GM19438 (cell line): ENCODE measurements at regions not wholly inside any gene's neighbourhood (a gene's known extent, or its start where the extent isn't known, plus 50 kb on each side); places are given as distances from the start of the nearest gene placed in this dataset.
"Not testable (repeated sequence)": the region's sequence is repeated elsewhere in the genome, so short reads cannot be mapped to it uniquely, and the experiment has no call there.

ENCODE experiments used
- ATAC-seq: cut with Tn5 transposase; IDR thresholded peaks from one replicate; pipeline ENCODE4 v1.9.1; 2021; ENCODE audit warnings: low read depth; ENCODE audit not compliant: unreplicated experiment

DNA sequence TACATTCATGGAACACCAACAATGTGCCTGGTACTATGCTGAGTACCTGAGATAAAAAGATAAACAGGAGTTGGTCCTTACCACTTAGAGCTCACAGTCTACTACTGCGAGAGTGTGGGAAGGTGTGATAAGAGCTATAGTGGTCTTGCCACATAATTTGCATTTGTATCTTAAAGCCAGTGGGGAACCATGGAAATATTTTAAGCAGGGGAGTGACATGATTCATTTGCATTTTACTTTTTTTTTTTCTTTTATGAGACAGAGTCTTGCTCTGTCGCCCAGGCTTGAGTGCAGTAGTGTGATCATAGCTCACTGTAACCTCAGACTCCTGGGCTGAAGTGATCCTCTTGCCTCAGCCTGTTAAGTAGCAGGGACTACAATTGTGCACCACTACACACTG is 53.6 kb downstream of the SRGAP2 start:
- peak; percentile 81 for ATAC-seq

DNA sequence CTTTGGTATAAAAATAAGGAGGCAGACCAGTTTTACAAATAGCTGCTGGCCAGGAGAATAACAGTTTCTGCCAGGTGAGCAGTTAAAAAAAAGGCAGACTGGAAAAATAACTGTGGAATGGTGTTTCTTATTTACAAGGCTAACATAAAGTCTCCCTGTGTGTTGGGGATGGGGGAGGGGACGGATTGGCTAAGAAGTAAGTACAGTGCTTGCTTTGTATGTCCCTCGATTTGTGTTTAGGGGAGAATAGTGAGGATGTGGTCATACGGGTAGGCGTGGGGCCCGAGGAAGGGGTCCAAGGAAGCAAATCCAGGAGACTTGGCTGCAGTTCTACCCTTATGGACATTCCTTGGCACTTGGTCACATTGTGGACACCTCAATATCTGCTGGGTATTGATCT is 58.1 kb downstream of the SRGAP2 start:
- not testable (repeated sequence) for ATAC-seq

DNA sequence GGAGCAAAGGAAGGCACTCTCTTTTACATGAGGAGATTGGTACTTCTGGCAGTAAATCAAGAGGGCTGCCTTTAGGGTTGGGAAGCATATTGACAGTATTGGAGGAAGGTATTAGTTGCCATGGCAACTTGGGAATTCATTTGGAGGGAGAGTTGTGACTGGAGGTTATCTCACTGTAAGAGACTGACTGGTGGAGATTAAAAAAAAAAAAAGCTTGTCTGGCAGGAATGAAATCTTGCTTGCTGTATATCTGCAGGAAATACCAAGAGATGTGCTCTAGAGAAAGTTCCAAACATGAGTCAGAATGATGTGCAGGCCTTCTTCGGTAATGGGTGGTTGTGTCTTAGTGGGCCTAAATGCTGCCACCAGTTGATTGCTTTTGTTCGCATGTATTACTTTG is 59.1 kb downstream of the SRGAP2 start:
- not testable (repeated sequence) for ATAC-seq

DNA sequence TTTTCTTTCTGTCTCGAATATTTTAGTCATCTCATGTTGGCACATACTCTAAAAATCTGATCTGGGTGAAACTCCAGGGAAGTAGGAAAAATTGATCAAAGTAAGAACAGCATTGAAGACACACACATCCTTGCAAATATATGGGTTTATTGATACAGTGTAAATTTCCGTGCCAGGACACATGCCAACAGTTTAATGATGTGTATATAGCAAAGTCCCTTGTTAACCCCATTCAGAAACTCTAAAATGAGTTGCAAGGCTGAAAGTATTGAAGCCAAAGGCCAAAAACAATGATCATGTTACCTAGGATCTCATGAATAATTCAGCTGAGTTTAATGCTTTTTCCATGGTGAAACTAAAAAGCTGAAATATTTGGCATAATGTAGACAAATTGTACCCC is 61.6 kb downstream of the SRGAP2 start:
- not testable (repeated sequence) for ATAC-seq

DNA sequence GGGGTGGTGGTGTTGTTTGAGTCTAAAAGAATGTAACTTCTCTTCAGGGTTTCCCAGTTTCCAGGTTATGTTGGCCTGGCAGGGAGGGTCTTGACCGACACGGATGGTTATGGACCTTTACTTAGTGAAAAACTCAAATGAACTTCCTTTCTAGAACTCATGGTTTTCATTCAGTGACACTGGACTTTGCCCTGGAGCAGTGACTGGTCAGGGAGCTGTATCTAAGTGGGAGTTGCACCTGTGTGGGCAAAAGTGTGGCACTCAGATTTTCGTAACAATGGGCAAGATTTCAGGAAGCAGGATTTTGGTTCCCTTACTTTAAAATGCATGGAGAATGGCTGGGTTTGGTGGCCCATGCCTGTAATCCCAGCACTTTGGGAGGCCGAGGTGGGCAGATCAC is 67.8 kb downstream of the SRGAP2 start:
- not testable (repeated sequence) for ATAC-seq

DNA sequence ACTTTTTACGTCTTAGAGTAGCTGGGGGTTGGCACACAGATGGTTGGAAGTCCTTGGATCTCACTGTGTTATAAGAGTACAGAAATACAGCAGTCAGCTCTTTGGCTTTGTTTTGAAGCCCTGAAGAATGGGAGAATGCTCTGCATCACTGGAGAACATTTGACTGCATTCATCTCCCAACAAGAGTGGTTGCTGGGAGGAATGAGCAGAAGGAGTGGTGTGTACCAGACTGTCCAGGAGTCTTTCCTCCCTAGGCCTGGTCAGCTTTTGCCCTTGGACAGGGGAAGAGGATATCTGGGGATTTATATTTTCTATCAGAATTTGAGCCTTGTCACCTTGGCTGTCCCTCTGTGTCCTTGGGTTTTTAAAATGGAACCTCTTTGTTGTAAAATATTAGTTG is 69.8 kb downstream of the SRGAP2 start:
- not testable (repeated sequence) for ATAC-seq

DNA sequence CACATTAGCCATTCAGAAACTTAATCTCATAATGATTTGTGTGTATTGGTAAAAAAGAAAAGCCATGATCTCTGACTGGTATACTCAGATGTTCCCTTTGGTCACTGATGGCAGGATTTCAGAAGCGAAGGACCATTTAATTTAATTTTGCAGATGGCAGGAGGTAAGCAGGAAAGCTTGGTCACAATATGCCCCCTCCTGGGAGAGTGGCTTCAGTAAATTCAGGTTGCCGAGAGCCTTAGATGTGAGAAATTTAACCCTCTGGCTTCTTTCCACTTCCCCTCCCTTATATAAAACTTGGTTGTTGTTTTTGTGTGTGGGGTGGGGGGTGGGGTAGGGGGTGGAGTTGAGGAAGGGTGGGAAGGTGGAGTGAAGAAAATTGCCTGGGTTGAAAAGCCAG is 72.8 kb downstream of the SRGAP2 start:
- not testable (repeated sequence) for ATAC-seq

DNA sequence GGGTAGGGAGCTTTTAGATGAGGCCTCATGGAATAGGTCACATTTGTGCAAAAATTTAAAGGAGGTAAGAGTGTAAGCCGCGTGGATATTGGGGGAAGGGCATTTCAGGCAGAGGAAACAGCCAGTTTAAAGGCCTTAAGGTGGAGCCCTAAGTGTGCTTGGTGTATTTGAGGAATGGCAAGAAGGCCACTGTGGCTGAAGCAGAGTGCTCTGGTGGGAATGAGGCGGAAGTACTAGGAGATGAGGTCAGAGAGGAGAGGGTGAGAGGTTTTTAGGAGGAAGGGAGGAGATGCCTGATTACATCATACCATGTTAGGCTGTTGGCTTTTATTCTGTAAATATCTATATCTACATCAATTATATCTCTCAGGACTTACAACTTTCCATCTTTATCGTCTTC is 75.3 kb downstream of the SRGAP2 start:
- not testable (repeated sequence) for ATAC-seq

DNA sequence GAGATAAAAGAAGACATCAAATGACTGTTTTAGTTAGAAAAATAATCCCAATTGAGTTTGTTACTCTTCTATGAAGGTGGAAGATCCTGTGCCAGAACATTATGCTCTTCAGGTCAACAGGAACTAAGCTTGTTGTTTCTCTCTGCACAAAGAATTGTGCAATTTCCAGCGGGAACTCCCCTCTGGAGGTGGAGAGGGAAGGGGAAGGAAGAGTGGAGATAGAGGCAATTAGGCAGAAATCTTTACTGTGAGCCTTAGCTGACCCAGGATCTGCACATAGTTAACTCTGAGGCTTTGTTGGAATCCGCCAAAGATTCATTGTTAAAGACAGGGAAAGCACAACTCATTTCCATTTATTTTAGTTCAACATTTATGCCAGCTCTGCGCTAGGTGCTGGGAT is 77.3 kb downstream of the SRGAP2 start:
- ATAC-seq: not testable (repeated sequence)

DNA sequence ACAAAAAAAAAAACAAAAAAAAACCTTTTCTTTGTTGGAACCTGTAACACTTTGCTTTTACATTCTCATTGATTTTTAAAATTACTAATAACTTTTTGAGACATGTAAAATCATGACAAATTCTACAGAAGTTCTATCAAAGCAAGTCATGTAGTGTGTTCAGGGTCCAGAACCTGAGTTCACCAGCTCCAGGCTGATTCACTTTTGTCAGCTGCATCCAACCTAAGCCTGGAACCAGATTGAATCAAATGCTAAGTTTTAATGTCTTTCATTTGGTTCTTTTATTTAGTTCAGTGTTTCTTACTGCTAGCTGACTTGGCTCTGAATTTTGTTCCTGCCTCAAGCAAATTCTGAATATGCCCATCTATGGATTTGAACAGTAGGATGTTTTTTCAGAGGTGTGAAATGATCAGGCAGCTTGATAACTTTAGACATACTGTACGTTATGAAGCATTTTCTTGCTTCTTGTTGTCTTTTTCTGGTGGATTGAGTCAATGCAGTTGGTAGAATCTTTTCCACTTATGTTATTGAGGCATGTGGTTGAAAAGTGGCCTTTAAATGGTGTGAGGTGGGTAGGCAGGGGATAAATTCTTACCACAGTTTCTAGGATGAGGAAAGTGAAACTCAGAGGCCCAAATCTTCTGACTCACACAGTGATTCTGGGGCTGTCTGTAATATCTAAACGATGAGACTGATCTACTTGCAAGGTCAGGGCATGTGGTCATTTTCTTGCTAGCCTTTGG is 78.7 kb downstream of the SRGAP2 start:
- ATAC-seq: not testable (repeated sequence)

DNA sequence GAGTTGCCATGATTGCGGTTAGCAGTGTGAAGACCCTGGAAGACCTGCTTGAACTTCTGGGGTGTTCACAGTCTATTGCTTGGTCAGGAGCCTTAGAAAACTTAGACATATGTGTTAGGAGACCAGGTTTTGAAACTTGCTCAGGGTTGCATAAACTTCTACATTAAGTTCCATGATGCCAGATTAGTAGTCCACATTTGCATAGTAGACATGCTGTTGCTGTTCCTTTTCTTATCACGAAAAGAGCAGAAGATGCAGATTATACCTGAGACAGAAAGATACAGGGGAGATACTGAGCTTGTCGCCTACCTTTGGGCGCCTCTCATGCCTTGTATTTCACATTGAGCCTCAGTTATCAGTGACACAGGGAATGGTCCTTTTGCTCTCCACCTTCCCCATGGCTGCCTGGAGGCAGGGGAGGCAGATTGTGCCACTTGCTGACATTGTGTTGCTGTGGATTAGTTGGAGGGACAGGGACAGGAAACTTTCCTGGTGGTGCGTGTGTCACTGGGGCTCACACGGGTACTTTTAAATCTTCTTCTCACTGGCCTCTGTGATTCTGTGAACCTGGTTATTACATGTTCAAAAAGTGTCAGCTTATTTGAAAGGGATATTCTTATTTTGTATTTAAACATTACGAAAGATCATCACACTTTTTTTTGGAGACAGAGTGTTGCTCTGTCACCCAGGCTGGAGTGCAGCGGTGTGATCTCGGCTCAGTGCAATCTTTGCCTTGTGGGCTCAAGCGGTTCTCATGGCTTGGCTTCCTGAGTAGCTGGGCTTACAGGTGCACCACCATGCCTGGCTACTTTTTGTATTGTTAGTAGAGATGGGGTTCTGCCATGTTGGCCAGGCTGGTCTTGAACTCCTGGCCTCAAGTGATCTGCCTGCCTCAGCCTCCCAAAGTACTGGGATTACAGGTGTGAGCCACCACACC is 82.0 kb downstream of the SRGAP2 start:
- not testable (repeated sequence) for ATAC-seq

DNA sequence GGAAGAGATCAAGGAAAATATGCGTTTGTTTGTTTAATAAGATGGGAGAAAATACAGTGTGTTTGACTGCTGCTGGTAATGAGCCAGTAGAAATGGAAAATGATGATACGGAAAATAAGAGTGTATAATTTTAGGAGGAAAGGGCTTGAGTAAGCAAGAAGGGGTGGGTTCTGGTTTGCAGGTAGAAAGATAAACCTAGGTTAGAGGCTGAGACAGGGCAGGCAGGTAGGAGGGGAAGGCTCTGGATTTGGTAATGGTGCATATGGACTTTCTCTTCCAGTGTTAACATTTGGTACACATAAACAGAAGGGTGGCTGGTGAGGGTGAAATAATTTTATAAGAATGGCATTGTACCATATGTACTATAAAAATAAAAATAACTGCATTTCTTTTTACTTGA is 84.4 kb downstream of the SRGAP2 start:
- not testable (repeated sequence) for ATAC-seq

DNA sequence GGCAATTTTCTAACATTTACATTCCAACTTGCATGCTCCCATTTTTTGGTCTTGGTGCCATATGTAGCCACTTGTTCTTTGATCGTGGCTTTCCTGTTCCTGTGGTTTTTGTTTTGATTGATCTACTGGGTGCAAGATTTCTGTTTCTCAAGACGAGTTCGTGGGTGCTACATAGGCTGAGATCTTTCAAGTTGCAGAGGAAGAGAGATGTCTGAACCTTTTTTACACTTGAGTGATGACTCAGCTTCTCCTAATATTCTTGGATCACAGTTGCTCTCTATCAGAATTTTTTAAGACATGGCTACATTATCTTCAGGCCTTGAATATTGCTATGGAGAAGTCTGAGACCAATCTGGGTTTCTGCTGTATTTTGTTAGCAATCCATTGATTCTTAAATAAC is 85.1 kb downstream of the SRGAP2 start:
- ATAC-seq: not testable (repeated sequence)

DNA sequence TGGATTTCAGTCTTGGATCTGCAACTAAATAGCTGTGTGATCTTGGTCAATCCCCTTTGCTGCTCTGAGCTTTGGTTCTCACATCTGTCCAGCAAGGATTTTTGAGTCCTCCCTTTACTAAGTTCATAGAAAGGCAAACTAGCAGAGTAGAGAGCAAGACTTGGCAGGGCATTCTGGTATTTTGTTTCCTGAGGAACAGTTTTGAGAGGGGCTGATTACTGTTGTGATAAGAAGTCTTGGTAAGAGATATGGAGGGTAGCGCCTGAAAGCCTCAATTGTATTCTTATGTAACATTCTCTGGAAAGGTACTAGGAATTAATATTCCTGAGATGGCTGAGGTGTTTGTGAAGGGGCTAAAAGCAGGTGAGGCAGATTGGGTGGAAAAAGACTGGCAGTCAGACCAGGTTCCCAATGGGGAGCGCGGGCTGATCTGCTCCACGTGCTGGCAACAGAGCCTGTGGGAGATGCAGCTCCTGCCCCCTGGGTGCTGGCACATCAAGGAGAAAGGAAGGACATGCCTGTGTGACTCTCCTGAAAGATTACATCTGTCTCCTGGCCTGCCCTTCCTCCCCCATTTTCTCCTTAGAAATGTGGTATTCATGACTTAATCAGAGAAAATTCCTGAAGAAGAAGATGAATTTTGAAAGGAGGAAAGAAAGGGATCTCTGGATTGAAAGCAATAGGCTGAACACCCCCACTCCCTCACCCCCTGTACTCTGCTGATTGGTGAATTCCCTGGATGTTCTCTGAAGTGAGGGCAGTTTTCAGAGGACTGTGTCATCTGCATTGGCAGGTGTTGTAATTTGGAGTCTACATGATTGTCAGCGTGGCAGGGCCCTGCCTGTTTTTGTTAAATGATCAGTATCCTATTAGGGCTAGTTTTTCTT is 94.0 kb downstream of the SRGAP2 start:
- not testable (repeated sequence) for ATAC-seq

DNA sequence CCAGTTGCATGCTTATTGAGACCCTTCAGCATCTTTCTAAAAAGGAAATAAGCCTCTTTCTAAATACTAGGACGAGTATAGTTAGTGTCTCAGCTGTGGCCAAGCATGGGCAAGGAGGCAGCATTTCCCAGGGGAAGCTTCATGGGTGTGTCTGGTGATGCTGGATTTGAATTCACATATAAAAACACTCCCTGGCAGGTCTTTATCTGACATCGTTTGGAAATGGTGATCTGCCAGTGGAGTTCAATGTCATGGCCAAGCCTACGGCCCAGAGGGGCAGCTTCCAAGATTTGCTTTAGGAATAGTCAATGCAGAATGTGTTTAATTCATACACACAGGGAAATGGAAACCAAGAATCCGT is 94.7 kb downstream of the SRGAP2 start:
- not testable (repeated sequence) for ATAC-seq

DNA sequence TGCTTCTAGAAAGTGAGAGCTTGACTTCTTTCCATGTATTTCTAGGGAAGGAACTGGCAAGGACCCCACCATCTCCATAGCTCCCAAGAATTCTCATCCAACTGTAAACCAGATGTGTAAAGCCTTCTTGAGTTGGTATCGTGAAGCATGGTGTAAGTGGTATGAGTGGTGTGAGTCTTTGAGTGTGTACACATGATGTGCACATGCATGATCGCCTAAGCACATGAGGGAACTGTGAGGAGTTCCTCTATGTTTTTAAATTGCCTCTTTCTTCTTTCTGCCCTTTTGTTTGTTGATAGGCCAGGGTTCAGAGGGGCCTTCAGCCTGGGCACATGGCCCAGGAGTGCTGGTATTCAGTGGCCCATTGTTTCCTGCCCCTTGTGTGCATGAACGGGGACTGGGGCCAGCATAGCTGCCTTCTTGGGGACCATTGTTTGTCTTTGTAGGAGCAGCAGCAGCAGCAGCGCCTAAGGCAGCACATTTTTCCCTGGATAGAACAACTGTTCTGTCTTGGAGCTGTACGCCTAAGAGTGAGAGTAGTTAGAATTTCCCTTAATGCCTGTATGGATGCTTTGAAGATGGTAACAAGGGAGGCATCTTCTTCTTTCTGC is 95.9 kb downstream of the SRGAP2 start:
- not testable (repeated sequence) for ATAC-seq

DNA sequence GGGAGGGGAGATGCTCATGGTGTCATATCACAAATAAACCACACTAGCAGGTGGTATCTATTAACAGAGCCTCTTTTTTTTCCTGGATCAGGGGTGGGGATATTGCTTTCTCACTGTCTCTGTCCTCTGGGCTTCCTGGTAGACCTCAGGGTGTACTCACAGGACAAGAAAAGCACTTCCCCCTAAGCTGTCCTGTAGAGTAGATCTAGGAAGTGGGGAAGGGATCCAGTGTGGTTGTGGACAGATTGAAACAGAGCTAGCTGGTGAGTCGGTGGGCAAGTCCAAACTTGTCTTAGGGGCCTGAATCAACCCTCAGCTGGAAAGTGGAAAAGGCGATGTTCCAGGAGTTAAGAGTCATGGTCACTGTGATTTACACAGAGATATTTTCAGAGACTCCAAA is 96.6 kb downstream of the SRGAP2 start:
- ATAC-seq: not testable (repeated sequence)

DNA sequence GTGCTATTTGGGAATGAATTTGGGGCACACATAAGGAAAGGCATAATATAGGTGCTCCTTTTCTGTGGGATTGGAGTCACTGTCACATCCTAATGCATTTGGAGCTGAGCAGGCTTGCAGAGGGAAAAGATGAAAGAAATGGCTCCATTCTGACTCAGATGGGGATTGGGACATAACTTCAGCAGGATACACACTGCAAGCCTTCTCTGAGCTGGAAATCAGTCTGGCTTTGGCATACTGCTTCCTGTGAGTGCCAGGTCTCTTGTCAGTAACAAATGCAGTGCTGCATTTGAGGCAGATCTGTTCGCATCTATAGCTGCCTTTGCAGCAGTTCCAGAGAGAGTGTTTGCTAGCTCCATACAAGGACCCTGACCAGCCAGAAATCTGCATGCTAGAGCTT is 98.7 kb downstream of the SRGAP2 start:
- not testable (repeated sequence) for ATAC-seq

DNA sequence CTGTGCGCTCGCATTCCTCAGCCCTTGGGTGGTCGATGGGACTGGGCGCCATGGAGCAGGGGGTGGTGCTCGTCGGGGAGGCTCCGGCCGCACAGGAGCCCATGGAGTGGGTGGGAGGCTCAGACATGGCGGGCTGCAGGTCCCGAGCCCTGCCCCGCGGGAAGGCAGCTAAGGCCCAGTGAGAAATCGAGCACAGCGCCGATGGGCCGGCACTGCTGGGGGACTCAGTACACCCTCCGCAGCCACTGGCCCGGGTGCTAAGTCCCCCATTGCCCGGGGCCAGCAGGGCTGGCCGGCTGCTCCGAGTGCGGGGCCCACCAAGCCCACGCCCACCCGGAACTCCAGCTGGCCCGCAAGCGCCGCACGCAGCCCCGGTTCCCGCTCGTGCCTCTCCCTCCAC is 104.1 kb downstream of the SRGAP2 start:
- not testable (repeated sequence) for ATAC-seq

DNA sequence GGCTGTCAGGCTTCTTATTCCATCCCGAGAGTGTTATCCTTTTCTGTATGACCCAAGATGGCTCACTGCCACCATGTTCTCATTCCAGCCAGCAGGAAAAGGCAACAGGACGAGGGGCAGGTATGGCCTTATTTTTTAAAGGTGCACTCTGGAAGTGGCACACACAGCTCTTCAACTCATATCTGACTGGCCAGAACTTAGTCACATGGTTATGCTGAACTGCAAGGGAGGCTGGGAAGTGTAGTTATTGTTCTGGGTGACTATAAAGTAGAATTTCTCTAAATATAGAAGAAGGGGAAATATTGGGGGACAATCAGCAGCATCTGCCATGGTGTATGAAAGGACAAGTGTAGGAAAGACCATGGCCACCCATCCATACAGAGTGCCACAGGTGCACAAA is 107.6 kb downstream of the SRGAP2 start:
- not testable (repeated sequence) for ATAC-seq
